H7 (cell line): ENCODE measurements at regions not wholly inside any gene's neighbourhood (a gene's known extent, or its start where the extent isn't known, plus 50 kb on each side); places are given as distances from the start of the nearest gene placed in this dataset.

ENCODE experiments used
- DNase-seq: peaks from one replicate; pipeline ENCODE4 v3.0.0; 2012
- H3K27me3 ChIP-seq: 2 replicates; pipeline ENCODE4 v1.6.0; 2011; ENCODE audit warnings: mild to moderate bottlenecking, low read length; ENCODE audit not compliant: control insufficient read depth, insufficient read depth
- H3K36me3 ChIP-seq: replicated peaks from 2 replicates; pipeline ENCODE4 v1.5.1; 2011; ENCODE audit warnings: low read length; ENCODE audit not compliant: control insufficient read depth, insufficient read depth
- H3K4me3 ChIP-seq: 2 replicates; pipeline ENCODE4 v1.5.1; 2011; ENCODE audit warnings: low read depth, mild to moderate bottlenecking, control low read depth, low read length, moderate library complexity; ENCODE audit not compliant: insufficient read depth

DNA sequence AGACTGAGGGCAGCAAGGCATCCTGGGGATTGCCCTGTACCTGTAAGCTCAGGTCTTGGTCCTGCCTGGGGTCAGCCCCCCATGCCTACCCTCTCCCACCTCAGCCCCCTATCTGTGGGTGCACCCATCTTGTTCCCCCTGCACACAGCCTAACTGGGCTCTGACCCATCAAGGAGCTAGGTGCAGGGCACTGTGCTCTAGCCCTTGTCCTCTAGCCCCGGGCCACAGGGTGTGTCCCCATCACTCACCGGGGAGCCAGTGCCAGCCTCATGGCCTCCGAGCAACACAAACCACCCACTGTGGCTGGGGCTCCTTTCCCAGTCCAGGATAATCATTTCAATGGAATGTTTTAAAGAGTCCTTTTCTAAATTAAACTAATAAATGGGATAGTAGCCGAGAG, 293.9 kb upstream of the PLET1 start:
- no peaks in the 10 kb centered on the region for H3K36me3 ChIP-seq
- DNase-seq = no peak
- no peaks in the 10 kb centered on the region for H3K27me3 ChIP-seq
- H3K4me3 ChIP-seq = no peak overlapping the region

DNA sequence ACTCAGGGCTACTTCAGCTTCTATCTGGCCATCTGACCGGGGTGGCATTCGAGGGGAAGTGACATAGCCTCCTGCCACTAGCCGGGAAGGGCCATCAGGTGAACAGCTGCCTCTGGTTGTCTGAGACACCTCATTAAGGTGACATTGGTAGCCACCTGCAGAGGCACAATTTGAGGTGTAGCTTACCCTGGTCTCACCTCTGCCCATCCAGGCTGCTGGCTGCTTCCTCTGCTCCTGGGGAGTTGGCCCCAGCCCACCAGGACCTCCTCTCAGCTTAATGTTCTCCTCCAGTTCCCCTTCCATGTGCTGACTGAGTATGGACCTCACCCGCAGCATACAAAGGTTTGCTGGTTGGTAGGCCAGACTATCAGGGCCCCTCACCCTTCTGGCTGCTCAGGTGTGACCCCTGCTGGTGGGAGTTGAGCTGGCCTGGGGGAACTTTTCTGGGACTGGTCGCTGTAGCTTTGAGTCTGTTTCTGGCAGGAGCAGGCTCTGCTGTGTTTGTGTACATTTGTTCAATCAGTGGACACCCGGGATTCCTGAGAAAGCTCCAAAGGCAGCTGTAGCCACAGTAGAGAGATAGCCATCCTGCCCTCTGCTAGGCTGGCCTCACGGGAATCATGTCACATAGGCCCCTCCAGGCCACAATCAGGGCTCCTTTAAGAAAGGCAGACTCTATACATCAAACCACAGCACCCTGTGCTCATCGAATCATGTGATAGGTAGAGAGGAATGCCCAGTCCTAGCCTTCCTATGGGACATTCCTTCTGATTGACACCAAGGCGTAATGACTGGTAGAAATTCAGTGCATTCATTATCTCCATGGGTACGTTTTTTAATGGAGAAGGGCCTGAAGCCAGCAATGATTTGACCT, 295.1 kb upstream of the PLET1 start:
- Histone ChIP-seq H3K36me3 (no peaks in the 10 kb centered on the region), H3K27me3 (no peaks in the 10 kb centered on the region), H3K4me3 (no peak overlapping the region)
- peak; percentile 83 for DNase-seq

- Histone ChIP-seq H3K27me3 (no peaks in the 10 kb centered on the region; the same call in 1 of the 2 replicates), H3K36me3 (no peaks in the 10 kb centered on the region), H3K4me3 (no peak overlapping the region)
- no peak for DNase-seq
Measured at GRCh38 chr11:112558691-112559090, 298.0 kb upstream of the PLET1 start.

- DNase-seq = no peak
- Histone ChIP-seq H3K36me3 (no peaks in the 10 kb centered on the region), H3K4me3 (no peak overlapping the region), H3K27me3 (no peaks in the 10 kb centered on the region; the same call in 1 of the 2 replicates)
Measured at GRCh38 chr11:112563808-112564207, 303.1 kb upstream of the PLET1 start.

DNA sequence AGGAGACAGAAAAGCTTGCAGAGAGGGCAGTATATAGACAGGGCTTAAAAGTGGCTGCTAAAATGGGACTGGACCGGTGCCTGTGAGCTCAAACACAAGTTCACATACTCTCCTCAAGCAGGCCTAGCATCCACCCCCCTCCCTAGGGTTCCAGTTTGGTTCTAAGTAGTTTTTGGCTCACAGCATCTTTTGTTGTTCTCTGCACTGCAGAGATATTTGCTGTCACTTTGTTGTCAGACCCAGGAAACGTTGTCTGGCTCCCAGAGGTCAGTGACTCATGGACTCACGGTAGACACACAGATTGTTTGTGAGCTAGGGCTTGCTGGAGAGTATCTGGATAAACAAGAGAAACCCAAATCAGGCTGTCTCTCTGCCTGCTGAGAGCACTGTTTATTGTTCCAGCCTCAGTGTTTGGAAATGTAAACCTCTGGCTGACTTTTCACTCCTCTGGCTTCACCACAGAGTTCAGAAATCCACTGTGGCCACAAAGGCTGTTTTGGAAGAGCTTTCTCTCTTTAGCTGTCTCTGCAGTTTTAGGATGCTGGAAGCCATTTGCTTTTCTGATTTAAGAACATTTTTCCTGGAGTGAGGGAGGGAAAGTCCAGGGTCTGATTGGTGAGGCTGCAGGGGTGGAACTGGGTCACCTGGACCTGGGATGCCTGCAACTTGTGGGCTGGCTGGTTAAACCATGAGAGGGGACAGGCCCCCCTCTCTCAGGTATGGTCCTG, 303.7 kb upstream of the PLET1 start:
- H3K4me3 ChIP-seq = no peak overlapping the region
- no peak for DNase-seq
- no peaks in the 10 kb centered on the region for H3K36me3 ChIP-seq
- no peaks in the 10 kb centered on the region; the same call in 1 of the 2 replicates for H3K27me3 ChIP-seq

DNA sequence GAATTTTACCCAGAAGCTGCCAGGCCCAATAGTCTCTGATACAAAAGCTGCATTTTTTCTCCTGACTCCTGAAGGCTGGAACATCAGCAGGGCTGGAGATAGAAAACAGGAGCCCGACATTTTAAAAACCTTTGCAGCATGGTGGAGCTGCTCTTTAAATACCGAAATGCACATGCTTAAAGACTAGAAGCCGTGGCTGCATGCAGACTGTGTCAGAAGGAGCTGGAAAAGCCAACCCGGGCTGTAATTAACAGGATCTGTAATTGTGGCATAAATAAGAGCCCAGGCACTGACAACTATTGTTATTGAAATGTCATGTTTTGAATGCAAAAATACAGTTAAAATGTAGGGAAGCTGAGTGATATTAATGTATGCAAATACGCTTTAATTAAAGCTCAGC, 304.9 kb upstream of the PLET1 start:
- no peak overlapping the region for H3K4me3 ChIP-seq
- no peaks in the 10 kb centered on the region for H3K36me3 ChIP-seq
- no peak for DNase-seq
- H3K27me3 ChIP-seq = no peaks in the 10 kb centered on the region; the same call in 1 of the 2 replicates

GRCh38 chr11:112566124-112566523, 305.5 kb upstream of the PLET1 start:
- Histone ChIP-seq H3K27me3 (no peaks in the 10 kb centered on the region; the same call in 1 of the 2 replicates), H3K4me3 (no peak overlapping the region), H3K36me3 (no peaks in the 10 kb centered on the region)
- no peak for DNase-seq

DNA sequence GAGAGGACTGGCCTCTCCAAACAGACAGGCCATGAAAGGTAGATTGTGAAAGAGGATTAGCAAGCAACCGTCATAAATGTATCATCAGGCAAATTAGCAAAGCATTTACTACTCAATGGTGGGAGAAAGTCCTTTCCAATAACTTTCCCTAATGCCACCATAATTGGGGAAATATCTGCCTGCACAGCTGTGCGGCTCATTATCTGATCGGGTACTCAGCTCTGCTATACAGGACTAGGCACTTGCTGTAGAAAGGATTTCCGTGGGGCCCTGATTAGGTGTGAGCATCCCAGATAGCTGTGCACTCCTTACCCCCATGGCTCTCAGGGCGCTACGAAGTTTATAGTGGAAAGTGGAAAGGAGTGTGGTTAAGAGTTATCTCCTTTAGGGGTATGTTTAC, 309.7 kb upstream of the PLET1 start:
- no peak overlapping the region for H3K4me3 ChIP-seq
- DNase-seq = no peak
- no peaks in the 10 kb centered on the region for H3K27me3 ChIP-seq
- H3K36me3 ChIP-seq = no peaks in the 10 kb centered on the region

GRCh38 chr11:112579282-112579681, 318.6 kb upstream of the PLET1 start:
- Histone ChIP-seq H3K36me3 (no peaks in the 10 kb centered on the region), H3K4me3 (no peak overlapping the region), H3K27me3 (no peaks in the 10 kb centered on the region)
- no peak for DNase-seq

DNA sequence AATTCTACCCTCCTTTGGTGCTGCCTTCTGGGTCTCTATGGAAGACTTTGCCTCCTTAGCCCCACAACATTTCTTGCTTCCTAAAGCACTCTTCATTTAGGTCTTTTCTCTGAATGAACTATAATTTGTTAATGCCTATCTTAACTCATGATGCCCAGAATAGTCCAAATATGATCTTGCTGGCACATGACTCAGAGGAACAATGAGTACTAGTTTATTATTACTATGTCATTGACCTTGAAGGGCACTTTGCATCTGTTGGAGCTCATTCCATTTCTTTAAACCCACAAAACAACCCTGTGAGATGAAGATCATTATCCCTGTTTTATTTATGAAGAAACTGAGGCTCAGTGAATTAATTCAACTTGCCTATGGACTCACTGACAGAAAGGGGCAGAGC, 320.2 kb upstream of the PLET1 start:
- Histone ChIP-seq H3K36me3 (no peaks in the 10 kb centered on the region), H3K4me3 (no peak overlapping the region), H3K27me3 (no peaks in the 10 kb centered on the region)
- DNase-seq = no peak

DNA sequence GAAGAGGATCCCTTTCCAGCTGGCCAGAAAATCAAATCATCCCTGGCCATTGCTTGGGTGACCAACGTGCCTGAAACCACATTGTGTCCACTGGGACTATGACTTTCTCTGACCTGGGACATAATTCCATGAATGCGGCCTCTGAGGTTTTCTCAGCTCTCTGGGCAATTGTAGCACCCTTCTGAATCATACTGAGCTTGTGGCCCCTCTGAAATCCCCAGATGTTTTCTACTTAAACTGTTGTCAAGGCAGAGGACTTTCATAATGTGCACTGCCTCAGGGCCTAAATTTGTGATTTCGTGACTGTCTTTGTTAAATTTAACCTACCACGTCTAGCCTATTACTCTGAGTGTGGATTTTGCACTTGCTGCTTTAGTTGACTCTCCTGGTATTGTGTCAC, 321.1 kb upstream of the PLET1 start:
- H3K27me3 ChIP-seq = no peaks in the 10 kb centered on the region
- no peak for DNase-seq
- H3K4me3 ChIP-seq = no peak overlapping the region
- H3K36me3 ChIP-seq = no peaks in the 10 kb centered on the region

DNA sequence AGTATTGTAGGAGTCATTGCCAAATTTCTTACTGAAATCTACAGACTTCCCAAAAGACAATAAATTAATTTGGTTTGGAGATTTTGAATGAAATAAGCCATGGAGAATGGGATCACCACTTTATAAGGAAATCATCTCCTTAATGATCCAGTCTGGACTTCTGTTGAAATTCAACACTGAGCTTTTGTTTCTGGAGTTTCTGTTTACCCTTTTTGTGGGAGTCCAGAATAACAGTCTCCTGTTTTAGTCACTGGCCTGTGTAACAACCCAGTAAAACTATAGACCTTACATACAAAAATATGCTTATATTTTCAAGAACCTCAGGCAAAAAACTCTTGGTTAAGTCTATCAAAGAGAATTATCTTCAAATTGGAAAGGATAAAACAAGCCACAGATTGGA, 321.7 kb upstream of the PLET1 start:
- no peak for DNase-seq
- Histone ChIP-seq H3K27me3 (no peaks in the 10 kb centered on the region), H3K36me3 (no peaks in the 10 kb centered on the region), H3K4me3 (no peak overlapping the region)

DNA sequence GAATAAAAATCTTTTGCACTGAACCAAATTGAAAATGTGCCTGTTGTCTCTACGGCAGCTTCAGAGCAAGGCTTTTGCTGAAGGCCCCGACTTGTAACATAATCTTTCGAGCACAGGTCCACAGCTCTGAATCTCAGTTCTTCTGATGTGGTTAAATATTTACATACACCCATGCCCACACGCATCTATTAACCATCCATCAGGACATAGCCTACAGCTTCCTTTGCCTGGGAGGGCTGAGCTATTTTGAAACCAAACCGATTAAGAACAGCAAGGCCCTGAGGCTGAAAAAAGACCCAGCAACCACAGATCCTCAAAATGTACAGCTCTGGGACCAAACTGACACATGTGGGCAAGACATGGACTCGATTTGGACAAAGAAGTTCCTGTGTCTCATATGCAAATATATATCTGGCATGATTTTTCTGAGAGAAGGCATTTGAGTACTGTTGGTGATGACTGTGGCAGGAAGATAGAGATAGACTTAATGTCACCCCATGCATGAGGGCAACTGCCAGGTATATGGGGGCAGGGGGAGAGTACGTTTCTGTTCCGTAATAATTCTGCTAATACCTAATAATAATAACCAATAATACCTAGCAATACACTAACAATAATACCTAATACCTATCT, 322.7 kb upstream of the PLET1 start:
- H3K27me3 ChIP-seq = no peaks in the 10 kb centered on the region
- DNase-seq = no peak
- H3K4me3 ChIP-seq = no peak overlapping the region
- no peaks in the 10 kb centered on the region for H3K36me3 ChIP-seq

- Histone ChIP-seq H3K36me3 (no peaks in the 10 kb centered on the region), H3K4me3 (no peak overlapping the region), H3K27me3 (no peaks in the 10 kb centered on the region)
- peak; percentile 40 for DNase-seq
Measured at GRCh38 chr11:112584672-112585071, 324.0 kb upstream of the PLET1 start.

DNA sequence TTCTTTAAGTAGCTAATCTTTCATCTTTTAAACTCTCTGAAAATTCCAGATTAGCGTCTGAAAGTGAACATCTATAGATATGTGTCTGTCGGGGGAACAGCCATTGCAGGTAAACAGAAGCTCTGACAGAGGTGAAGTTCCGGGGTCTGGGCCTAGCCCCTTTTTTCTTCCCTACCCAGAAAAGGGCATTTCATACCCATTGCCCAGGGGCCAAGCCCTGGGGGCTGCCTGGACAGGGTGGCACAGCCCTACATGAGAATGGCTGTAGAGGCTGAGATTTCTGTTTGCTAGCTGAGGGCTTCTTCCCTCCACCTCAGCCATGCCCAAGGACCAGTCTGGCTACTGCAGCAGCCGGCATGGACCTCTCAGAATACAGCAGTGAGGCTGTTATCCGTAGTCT, 327.0 kb upstream of the PLET1 start:
- Histone ChIP-seq H3K4me3 (no peak overlapping the region), H3K36me3 (no peaks in the 10 kb centered on the region), H3K27me3 (no peaks in the 10 kb centered on the region)
- no peak for DNase-seq
